GM23338 (cell line): ENCODE measurements at regions not wholly inside any gene's neighbourhood (a gene's known extent, or its start where the extent isn't known, plus 50 kb on each side); places are given as distances from the start of the nearest gene placed in this dataset.

Experiments
- CREB1 ChIP-seq: fragments of 250-450 bp; sonication (Bioruptor Pico); IDR thresholded peaks from 2 replicates; pipeline ENCODE4 v1.5.0; 2020; ENCODE audit warnings: low read depth, mild to moderate bottlenecking, moderate library complexity
- CTCF ChIP-seq, 2 experiments: fragments of 200-600 bp in 1 of 2; sonication (generic) in 1 of 2; conservative IDR thresholded peaks; 2 replicates each; pipeline versions ENCODE4 v1.5.1 to v1.6.1; 2016 to 2017; ENCODE audit warnings: antibody characterized with exemption in 2 of 2, low read depth in 2 of 2, mild to moderate bottlenecking in 2 of 2, moderate library complexity in 1 of 2
- EZH2 ChIP-seq: fragments of 200-600 bp; sonication (generic); IDR thresholded peaks from one replicate; pipeline ENCODE4 v1.8.0; 2017; ENCODE audit warnings: antibody characterized with exemption, mild to moderate bottlenecking, low read depth; ENCODE audit not compliant: unreplicated experiment
- EZH2phosphoT487 ChIP-seq: fragments of 200-600 bp; sonication (generic); IDR thresholded peaks from one replicate; pipeline ENCODE4 v1.8.1; 2018; ENCODE audit warnings: antibody characterized with exemption; ENCODE audit not compliant: unreplicated experiment
- POLR2AphosphoS5 ChIP-seq: IDR thresholded peaks from 2 replicates; pipeline ENCODE4 v1.6.1; 2016; ENCODE audit warnings: antibody characterized with exemption, low read depth
- REST ChIP-seq: IDR thresholded peaks from one replicate; pipeline ENCODE4 v1.6.1; 2018; ENCODE audit warnings: antibody characterized with exemption; ENCODE audit not compliant: unreplicated experiment
- ZNF114 ChIP-seq: fragments of 250-450 bp; sonication (Bioruptor Pico); IDR thresholded peaks from 2 replicates; pipeline ENCODE4 v1.5.0; 2020; ENCODE audit warnings: mild to moderate bottlenecking, moderate library complexity

GRCh38 chr4:37124800-37125199, 119.7 kb upstream of the NWD2 start:
- no peak for TF ChIP-seq EZH2
- TF ChIP-seq CTCF (conservative IDR thresholded peaks at IDR 0.05; ENCODE audit: low read depth in 2 of 2), result no peak
- TF ChIP-seq REST, result no peak
- TF ChIP-seq POLR2AphosphoS5, result no peak
- TF ChIP-seq EZH2phosphoT487, result no peak
- TF ChIP-seq ZNF114 (CRISPR knock-in tag), result no peak
- TF ChIP-seq CREB1 (CRISPR knock-in tag), result no peak
